ENCODE measurements at regions not wholly inside any gene's neighbourhood (a gene's known extent, or its start where the extent isn't known, plus 50 kb on each side); places are given as distances from the start of the nearest gene placed in this dataset.

- DNase-seq = no peak
Observed at GRCh38 chr12:116497051-116497591, 62.1 kb upstream of the MAP1LC3B2 start.

GRCh38 chr12:116498471-116498870, 60.7 kb upstream of the MAP1LC3B2 start:
- DNase-seq = no peak

GRCh38 chr12:116502141-116502725, 56.9 kb upstream of the MAP1LC3B2 start:
- DNase-seq = no peak

- DNase-seq = no peak
Observed at GRCh38 chr12:116502989-116503496, 56.1 kb upstream of the MAP1LC3B2 start.

GRCh38 chr12:116504438-116504837, 54.7 kb upstream of the MAP1LC3B2 start:
- no peak for DNase-seq

GRCh38 chr12:116506697-116507064, 52.5 kb upstream of the MAP1LC3B2 start:
- no peak for DNase-seq

- no peak for DNase-seq
Observed at GRCh38 chr12:116508145-116509121, 50.7 kb upstream of the MAP1LC3B2 start.
